GM10847 (cell line): ENCODE measurements at regions not wholly inside any gene's neighbourhood (a gene's known extent, or its start where the extent isn't known, plus 50 kb on each side); places are given as distances from the start of the nearest gene placed in this dataset.

Experiments
- POLR2A ChIP-seq: IDR thresholded peaks from 2 replicates; pipeline ENCODE4 v1.6.1; 2011; ENCODE audit not compliant: insufficient read length; ENCODE audit errors: extremely low read depth

- no peak for TF ChIP-seq POLR2A
Measured at GRCh38 chr10:91048380-91048779, 127.5 kb upstream of the ANKRD1 start.

- no peak for TF ChIP-seq POLR2A
Measured at GRCh38 chr10:91049296-91049987, 128.6 kb upstream of the ANKRD1 start.

GRCh38 chr10:91049988-91050360 is 129.1 kb upstream of the ANKRD1 start:
- no peak for TF ChIP-seq POLR2A

- TF ChIP-seq POLR2A: no peak
Measured at GRCh38 chr10:91050371-91051034, 129.6 kb upstream of the ANKRD1 start.

- TF ChIP-seq POLR2A: no peak
Measured at GRCh38 chr10:91051829-91052228, 130.9 kb upstream of the ANKRD1 start.

- no peak for TF ChIP-seq POLR2A
Measured at GRCh38 chr10:91054325-91054724, 133.4 kb upstream of the ANKRD1 start.

GRCh38 chr10:91061187-91061586 is 140.3 kb upstream of the ANKRD1 start:
- TF ChIP-seq POLR2A: no peak

GRCh38 chr10:91061608-91062007 is 140.7 kb upstream of the ANKRD1 start:
- no peak for TF ChIP-seq POLR2A

- no peak for TF ChIP-seq POLR2A
Measured at GRCh38 chr10:91062091-91062490, 141.2 kb upstream of the ANKRD1 start.

- TF ChIP-seq POLR2A: no peak
Measured at GRCh38 chr10:91071786-91072185, 148.7 kb upstream of the PCGF5 start.

- TF ChIP-seq POLR2A: no peak
Measured at GRCh38 chr10:91073286-91073979, 147.0 kb upstream of the PCGF5 start.

- TF ChIP-seq POLR2A: no peak
Measured at GRCh38 chr10:91076991-91077548, 143.4 kb upstream of the PCGF5 start.

- no peak for TF ChIP-seq POLR2A
Measured at GRCh38 chr10:91077549-91078071, 142.9 kb upstream of the PCGF5 start.

- no peak for TF ChIP-seq POLR2A
Measured at GRCh38 chr10:91080776-91081175, 139.7 kb upstream of the PCGF5 start.

GRCh38 chr10:91082447-91082846 is 138.0 kb upstream of the PCGF5 start:
- no peak for TF ChIP-seq POLR2A
